GM21717 (cell line): ENCODE measurements at regions not wholly inside any gene's neighbourhood (a gene's known extent, or its start where the extent isn't known, plus 50 kb on each side); places are given as distances from the start of the nearest gene placed in this dataset.

ENCODE experiments used
- ATAC-seq: cut with Tn5 transposase; IDR thresholded peaks from one replicate; pipeline ENCODE4 v1.9.1; 2021; ENCODE audit warnings: mild to moderate bottlenecking, moderate library complexity; ENCODE audit not compliant: unreplicated experiment

DNA sequence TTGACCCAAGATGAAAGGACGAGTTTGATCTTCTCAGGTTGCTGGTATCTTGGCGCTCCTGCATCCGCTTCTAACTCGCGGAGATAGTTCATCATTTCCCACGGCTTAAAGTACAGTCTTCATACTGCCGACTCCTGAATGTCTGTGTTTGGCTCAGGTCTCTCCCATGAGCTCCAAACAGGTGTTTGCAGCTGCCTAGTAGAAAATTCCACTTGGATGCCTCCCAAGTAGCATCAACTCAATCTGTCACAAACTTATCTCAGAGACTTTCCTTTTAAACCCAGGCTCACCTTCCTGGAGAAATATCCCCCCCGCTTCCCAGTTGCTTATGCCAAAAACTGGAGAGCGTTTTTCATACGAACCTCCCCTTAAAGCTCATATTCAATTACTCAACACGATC lies 986.5 kb downstream of the TBC1D22A start:
- no peak for ATAC-seq

- ATAC-seq: no peak
Observed at GRCh38 chr22:47748271-47748670, 985.8 kb downstream of the TBC1D22A start.

GRCh38 chr22:47740109-47740805 lies 977.8 kb downstream of the TBC1D22A start:
- ATAC-seq: no peak

- no peak for ATAC-seq
Observed at GRCh38 chr22:47739291-47740015, 977.0 kb downstream of the TBC1D22A start.

DNA sequence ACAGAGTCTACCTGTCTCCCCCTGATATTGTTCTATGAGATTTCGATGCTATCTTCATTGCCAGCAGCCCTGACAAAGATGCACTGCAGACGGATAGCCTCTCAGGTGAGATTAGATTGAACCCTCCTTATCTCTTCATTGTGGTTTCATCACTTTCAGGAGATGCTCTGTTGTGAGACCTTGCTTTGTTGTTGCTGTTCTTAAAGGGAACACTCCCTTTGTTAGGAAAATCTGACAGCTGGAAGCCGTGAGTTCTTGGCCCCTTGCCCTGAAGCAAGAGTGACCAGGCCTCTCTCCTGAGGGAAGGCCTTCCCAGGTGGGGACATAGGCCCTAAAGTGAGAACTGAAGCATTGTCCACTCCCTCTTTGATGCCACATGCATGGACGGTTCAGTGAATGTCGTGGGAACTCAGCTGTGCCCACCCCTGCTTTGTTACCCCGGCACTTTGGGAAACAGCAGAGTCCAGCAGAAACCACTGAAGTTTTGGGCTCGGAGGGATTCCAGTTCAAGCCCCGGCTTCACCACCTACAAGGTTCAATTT lies 976.1 kb downstream of the TBC1D22A start:
- ATAC-seq: no peak

DNA sequence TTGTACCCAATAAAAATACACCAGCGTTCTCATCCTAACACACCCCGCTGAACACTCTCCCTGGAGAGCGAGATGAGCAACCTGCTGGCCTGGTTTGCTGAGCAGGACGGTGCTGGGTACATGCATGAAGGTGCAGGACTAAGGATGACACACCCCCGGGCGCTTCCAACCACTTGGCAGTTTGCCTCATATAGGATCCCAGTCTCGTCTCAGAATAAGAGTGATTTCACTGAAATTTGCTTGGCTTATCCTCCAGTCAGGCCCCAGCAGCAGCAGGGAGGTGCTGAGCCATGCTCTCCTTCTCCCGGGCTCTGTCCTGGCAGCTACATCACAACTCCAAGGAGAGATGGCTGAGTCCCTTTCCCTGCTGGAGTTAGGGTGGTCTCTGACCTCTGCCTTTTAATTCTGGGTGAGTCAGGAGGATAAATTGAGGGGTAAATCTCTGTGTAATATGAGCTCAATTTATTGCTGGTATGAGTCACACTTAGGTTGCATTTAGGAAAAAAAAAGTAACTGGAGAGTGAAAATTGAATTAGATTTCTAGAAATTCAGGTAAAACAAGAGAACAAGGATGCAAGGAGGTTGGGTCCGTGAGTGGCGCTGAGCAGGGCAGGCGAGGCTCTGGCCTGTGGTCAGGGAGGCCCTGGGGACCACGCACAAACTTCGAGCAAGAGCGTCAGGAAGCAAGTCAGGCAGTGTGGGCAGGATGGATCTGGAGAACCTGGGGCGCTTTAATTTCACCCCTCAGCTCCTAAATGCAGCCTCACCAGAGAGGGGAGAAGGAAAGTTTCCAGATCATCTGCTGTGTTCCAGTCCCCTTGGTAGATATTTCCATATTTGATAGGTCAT lies 974.0 kb downstream of the TBC1D22A start:
- ATAC-seq: no peak

DNA sequence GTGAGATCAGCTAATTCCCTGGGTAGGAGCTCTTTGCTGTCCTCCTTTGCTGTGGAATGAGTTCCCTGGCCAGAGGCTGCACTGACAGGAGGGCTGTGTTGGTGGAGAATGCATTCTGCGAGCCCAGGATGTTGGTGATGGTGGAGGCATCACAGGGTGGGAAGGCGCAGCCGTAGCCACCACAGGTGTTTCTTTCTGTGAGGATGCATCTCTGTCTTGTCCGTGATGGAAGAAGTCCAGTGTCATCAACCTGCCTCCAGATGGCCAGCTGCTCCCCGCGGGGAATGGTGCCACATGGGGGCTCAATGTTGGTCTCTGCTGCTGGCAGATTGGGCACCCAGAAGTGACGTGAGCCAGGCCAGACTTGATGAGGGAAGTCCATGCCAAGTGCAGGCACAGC lies 972.1 kb downstream of the TBC1D22A start:
- ATAC-seq: no peak

GRCh38 chr22:47727641-47728040 lies 965.2 kb downstream of the TBC1D22A start:
- ATAC-seq: no peak

DNA sequence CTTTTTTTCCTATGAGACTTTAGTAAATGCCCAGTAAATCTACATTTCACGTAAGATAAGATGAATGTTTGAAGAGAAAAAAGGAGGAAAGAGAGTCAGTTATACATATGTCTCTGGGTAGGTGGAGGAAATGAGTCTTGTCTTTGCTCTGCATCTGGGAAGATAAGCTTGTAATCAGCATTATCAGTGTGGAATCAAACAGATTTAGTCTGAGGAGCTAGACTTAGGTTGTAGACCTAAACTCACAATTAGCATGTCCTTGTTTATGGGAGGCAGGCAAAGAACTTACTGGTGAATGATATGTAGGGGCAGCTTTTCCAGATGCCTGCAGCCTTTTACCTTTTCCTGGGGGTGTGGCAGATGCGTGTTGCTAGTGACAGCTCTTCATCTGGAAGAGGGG lies 962.3 kb downstream of the TBC1D22A start:
- no peak for ATAC-seq

GRCh38 chr22:47724030-47724429 lies 961.6 kb downstream of the TBC1D22A start:
- no peak for ATAC-seq

DNA sequence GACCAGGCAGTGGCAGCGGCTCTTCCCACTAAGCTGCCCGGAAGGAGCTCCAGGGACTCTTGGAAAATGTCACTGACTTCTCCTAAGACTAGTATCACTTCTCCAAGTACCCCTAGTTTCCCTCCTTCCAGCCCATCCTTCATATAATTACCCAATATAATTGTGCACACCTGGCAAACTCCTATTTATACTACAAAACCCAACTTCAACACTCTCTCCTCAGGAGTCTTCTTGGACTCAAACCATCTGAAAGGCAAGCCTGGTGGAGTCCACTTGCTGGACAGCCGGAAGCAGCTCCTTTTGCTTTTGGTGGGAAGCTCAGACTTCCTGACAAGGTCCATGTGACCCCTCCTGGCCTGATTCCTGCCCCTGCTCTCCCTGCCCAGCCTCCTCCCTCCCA lies 955.9 kb downstream of the TBC1D22A start:
- no peak for ATAC-seq

DNA sequence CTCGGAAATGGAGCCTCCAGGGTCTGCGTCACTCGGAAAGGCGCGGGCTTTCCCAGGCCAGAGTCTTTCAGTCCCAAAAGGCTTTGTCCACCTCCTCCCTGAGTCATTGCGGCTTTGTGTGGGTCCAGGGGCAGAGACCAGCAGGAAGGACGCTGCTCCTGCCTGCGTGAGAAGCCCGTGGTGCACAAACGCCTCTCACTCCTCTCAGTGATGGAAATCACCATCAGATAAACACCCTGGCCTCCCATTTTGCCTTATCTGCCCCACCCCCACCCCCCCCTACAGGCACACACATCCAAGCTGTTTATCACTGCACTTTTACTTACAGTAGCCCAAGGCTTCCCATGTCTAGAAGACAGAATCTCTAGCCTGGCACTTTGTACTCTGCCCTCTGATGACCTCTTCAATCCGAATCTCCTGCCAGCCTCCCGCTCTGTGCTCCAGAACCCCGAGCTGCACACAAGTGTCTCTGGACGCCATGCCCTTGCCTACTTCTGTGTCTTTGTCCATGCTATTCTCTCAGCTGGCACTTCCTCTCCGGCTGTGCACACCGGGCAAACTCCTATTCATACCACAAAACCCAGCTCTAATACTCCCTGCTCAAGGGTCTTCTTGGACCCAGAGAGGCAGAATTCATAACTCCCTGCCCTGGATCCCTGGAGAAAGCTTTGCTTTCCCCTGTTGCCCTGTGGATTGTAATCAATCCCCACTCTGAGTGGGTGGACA lies 954.6 kb downstream of the TBC1D22A start:
- ATAC-seq: no peak

DNA sequence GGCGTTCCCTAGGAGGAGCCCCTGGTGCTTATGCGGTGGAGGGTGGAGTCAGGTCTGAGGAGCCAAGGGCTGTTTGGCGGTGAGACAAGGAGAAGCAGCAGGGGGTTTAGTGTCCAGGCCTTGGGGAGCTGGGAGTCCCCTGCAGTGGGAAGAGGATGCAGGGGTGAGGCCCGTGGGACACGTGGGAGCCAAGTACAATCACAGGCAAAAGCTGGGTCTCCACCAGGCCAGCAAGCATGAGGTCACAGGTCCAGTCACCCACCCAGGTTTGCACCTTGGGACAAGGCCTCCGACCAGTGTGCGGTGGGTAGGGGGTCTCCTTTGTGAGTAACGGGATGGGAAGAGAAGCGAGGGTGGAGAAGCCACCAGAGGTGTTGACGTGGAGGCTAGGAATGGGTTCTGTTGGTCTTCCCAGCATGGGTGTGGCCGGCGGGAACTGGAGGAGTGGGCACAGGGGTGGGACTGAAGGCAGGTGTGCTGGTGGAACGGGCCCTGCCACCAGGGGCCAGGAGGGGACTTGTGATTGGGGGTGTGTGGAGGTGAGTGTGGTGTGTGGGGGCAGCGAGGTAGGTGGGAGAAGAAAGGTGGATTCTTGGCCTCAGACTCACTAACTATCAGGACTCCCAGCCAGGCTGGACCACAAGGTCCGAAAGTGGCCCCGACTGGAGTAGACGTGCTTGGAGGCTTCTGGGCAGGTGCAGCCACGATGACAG lies 953.6 kb downstream of the TBC1D22A start:
- no peak for ATAC-seq

DNA sequence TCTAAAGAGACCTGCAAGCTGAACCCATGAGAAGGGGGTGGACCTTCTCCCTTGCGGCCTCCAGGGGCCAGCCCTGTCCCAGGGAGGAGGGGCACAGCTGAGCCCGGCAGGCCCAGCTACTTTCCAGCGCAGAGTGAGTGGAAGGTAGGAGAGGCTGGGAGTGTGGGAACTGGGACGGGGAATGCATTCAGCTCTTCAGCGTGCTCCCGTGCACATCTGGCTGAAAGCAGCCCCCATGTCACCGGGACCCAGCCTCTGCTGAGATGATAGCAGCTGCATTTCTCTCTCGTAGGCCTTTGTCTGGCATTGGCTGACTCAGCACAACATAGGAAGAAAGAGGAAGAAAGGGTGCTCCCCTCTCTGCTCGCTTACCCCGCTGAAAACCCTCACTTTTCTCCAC lies 951.5 kb downstream of the TBC1D22A start:
- ATAC-seq: no peak

GRCh38 chr22:47710135-47710534 lies 947.7 kb downstream of the TBC1D22A start:
- ATAC-seq: no peak

- no peak for ATAC-seq
Observed at GRCh38 chr22:47705350-47705749, 942.9 kb downstream of the TBC1D22A start.

DNA sequence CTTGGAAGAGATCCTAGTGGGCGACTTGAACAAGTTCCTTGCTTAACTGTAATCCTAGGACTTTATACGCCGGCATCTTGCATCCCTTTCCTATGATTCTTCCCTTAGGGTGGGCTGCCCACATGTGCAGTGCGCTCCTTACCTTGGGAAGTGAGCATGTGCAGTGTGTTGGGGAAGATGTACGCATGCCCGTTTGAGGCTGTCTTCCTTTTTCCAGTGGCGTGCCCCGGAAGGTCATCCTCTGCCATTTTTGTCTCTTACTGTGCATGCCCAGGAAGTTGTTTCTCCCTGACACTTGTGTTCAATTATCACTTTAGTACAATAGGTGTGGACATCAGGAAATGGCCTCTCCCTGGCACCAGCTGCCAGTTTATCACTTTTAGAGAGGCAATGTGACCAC lies 936.5 kb downstream of the TBC1D22A start:
- no peak for ATAC-seq

DNA sequence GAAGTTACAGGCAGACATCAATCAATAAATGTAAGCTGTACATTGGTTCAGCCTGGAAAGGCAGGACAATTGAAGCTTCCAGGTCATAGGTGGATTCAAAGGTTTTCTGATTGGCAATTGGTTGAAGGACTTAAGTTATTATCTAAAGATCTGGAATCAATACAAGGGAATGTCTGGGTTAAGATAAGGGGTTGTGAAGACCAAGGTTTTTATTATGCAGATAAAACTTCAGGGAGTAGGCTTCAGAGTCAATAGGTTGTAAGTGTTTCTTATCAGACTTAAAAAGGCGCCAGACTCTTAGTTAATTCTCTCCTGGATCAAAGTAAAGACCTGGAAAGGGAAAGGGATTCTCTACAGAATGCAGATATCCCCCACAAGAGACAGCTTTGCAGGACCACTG lies 935.4 kb downstream of the TBC1D22A start:
- no peak for ATAC-seq

DNA sequence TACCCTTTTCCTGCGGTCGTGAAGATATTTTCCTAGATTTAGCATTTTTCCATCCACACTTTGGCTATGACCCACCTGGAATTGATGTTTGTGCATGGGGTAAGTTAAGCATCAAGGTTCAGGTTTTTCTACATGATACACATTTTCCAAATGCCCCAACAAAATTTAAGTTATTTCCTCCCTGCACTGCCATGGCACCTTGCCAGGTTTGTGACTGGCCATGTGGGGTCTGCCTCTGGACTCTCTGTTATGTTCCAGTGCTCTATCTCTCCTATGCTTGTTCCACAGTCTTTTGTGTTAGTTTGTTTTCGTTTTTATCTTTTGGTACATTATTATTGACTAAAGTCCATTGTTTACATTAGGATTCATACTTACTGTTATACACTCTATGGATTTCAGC lies 934.3 kb downstream of the TBC1D22A start:
- ATAC-seq: no peak

- ATAC-seq: no peak
Observed at GRCh38 chr22:47695176-47695575, 932.7 kb downstream of the TBC1D22A start.
